ENCODE measurements at regions not wholly inside any gene's neighbourhood (a gene's known extent, or its start where the extent isn't known, plus 50 kb on each side); places are given as distances from the start of the nearest gene placed in this dataset.
A peak's percentile ranks its signal among the peaks of the same experiment; 100 is the strongest.

GRCh38 chr2:147428120-147428747, 416.6 kb upstream of the ACVR2A start:
- no peak for TF ChIP-seq EZH2 (IDR thresholded peaks at IDR 0.05; ENCODE audit: insufficient read depth, low read length)
- TF ChIP-seq, protein P1, sequence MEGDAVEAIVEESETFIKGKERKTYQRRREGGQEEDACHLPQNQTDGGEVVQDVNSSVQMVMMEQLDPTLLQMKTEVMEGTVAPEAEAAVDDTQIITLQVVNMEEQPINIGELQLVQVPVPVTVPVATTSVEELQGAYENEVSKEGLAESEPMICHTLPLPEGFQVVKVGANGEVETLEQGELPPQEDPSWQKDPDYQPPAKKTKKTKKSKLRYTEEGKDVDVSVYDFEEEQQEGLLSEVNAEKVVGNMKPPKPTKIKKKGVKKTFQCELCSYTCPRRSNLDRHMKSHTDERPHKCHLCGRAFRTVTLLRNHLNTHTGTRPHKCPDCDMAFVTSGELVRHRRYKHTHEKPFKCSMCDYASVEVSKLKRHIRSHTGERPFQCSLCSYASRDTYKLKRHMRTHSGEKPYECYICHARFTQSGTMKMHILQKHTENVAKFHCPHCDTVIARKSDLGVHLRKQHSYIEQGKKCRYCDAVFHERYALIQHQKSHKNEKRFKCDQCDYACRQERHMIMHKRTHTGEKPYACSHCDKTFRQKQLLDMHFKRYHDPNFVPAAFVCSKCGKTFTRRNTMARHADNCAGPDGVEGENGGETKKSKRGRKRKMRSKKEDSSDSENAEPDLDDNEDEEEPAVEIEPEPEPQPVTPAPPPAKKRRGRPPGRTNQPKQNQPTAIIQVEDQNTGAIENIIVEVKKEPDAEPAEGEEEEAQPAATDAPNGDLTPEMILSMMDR (IDR thresholded peaks at IDR 0.05; ENCODE audit: insufficient read depth, low read depth, low read length) = no peak
- Histone ChIP-seq H3K27me3 (ENCODE audit: insufficient read depth, low read length) (no peaks in the 10 kb centered on the region), H3K9me3 (ENCODE audit: insufficient read depth, low read depth, low read length) (no peaks in the 10 kb centered on the region), H3K4me1 (ENCODE audit: insufficient read depth, low read length) (no peaks in the 10 kb centered on the region), H3K36me3 (ENCODE audit: insufficient read depth, low read length) (no peaks in the 10 kb centered on the region), H3K9ac (ENCODE audit: low read length) (no peak overlapping the region), H3K79me2 (ENCODE audit: insufficient read depth, low read length) (no peaks in the 10 kb centered on the region), H3K4me2 (ENCODE audit: low read length) (no peak overlapping the region), H3K27ac (ENCODE audit: low read depth, low read length) (no peak overlapping the region), H4K20me1 (ENCODE audit: insufficient read depth, low read length) (no peaks in the 10 kb centered on the region), H3K4me3 (ENCODE audit: insufficient read depth, low read depth, low read length) (no peak overlapping the region), H2AFZ (ENCODE audit: low read depth, low read length) (no peak overlapping the region)
- no peaks in the 10 kb centered on the region for H3K36me3 Mint-ChIP-seq (ENCODE audit: low read depth, unreplicated experiment)
- no peaks in the 10 kb centered on the region for H3K9me3 Mint-ChIP-seq (ENCODE audit: unreplicated experiment)
- no peak for FAIRE-seq
- H3K4me1 Mint-ChIP-seq (ENCODE audit: low read depth, unreplicated experiment) = peaks cover 4% of the 10 kb centered on the region
- H3K27ac Mint-ChIP-seq (ENCODE audit: unreplicated experiment) = no peak overlapping the region
- no peak for DNase-seq (ENCODE audit: low read depth)
- H3K27me3 Mint-ChIP-seq (ENCODE audit: low read depth, unreplicated experiment) = no peaks in the 10 kb centered on the region
- no peak overlapping the region for H3K4me3 Mint-ChIP-seq (ENCODE audit: unreplicated experiment)

GRCh38 chr2:147425437-147426029, 419.3 kb upstream of the ACVR2A start:
- Histone ChIP-seq H3K27me3 (ENCODE audit: insufficient read depth, low read length) (no peaks in the 10 kb centered on the region), H3K79me2 (ENCODE audit: insufficient read depth, low read length) (no peaks in the 10 kb centered on the region), H3K36me3 (ENCODE audit: insufficient read depth, low read length) (no peaks in the 10 kb centered on the region), H3K9ac (ENCODE audit: low read length) (no peak overlapping the region), H3K4me3 (ENCODE audit: insufficient read depth, low read depth, low read length) (no peak overlapping the region), H3K4me2 (ENCODE audit: low read length) (no peak overlapping the region), H3K9me3 (ENCODE audit: insufficient read depth, low read depth, low read length) (no peaks in the 10 kb centered on the region), H3K4me1 (ENCODE audit: insufficient read depth, low read length) (no peaks in the 10 kb centered on the region), H3K27ac (ENCODE audit: low read depth, low read length) (no peak overlapping the region), H4K20me1 (ENCODE audit: insufficient read depth, low read length) (no peaks in the 10 kb centered on the region), H2AFZ (ENCODE audit: low read depth, low read length) (no peak overlapping the region)
- no peak overlapping the region for H3K27ac Mint-ChIP-seq (ENCODE audit: unreplicated experiment)
- DNase-seq (ENCODE audit: low read depth) = no peak
- TF ChIP-seq EZH2 (IDR thresholded peaks at IDR 0.05; ENCODE audit: insufficient read depth, low read length) = no peak
- TF ChIP-seq, protein P1 (IDR thresholded peaks at IDR 0.05; ENCODE audit: insufficient read depth, low read depth, low read length) = no peak
- no peaks in the 10 kb centered on the region for H3K9me3 Mint-ChIP-seq (ENCODE audit: unreplicated experiment)
- no peaks in the 10 kb centered on the region for H3K36me3 Mint-ChIP-seq (ENCODE audit: low read depth, unreplicated experiment)
- peaks cover 4% of the 10 kb centered on the region for H3K4me1 Mint-ChIP-seq (ENCODE audit: low read depth, unreplicated experiment)
- H3K27me3 Mint-ChIP-seq (ENCODE audit: low read depth, unreplicated experiment) = no peaks in the 10 kb centered on the region
- no peak for FAIRE-seq
- H3K4me3 Mint-ChIP-seq (ENCODE audit: unreplicated experiment) = no peak overlapping the region

- no peaks in the 10 kb centered on the region for H3K27me3 Mint-ChIP-seq (ENCODE audit: low read depth, unreplicated experiment)
- Histone ChIP-seq H3K36me3 (ENCODE audit: insufficient read depth, low read length) (no peaks in the 10 kb centered on the region), H3K79me2 (ENCODE audit: insufficient read depth, low read length) (no peaks in the 10 kb centered on the region), H4K20me1 (ENCODE audit: insufficient read depth, low read length) (no peaks in the 10 kb centered on the region), H3K27ac (ENCODE audit: low read depth, low read length) (no peak overlapping the region), H3K4me3 (ENCODE audit: insufficient read depth, low read depth, low read length) (no peak overlapping the region), H3K9me3 (ENCODE audit: insufficient read depth, low read depth, low read length) (no peaks in the 10 kb centered on the region), H3K4me2 (ENCODE audit: low read length) (no peak overlapping the region), H3K27me3 (ENCODE audit: insufficient read depth, low read length) (no peaks in the 10 kb centered on the region), H3K9ac (ENCODE audit: low read length) (no peak overlapping the region), H3K4me1 (ENCODE audit: insufficient read depth, low read length) (no peaks in the 10 kb centered on the region), H2AFZ (ENCODE audit: low read depth, low read length) (no peak overlapping the region)
- peaks cover 4% of the 10 kb centered on the region for H3K4me1 Mint-ChIP-seq (ENCODE audit: low read depth, unreplicated experiment)
- DNase-seq (ENCODE audit: low read depth) (peak; percentile 3), FAIRE-seq (no peak)
- H3K36me3 Mint-ChIP-seq (ENCODE audit: low read depth, unreplicated experiment) = no peaks in the 10 kb centered on the region
- H3K4me3 Mint-ChIP-seq (ENCODE audit: unreplicated experiment) = no peak overlapping the region
- TF ChIP-seq EZH2 (IDR thresholded peaks at IDR 0.05; ENCODE audit: insufficient read depth, low read length) = no peak
- TF ChIP-seq, protein P1 (IDR thresholded peaks at IDR 0.05; ENCODE audit: insufficient read depth, low read depth, low read length) = no peak
- H3K27ac Mint-ChIP-seq (ENCODE audit: unreplicated experiment) = no peak overlapping the region
- H3K9me3 Mint-ChIP-seq (ENCODE audit: unreplicated experiment) = no peaks in the 10 kb centered on the region
Measured at GRCh38 chr2:147424766-147425165, 420.1 kb upstream of the ACVR2A start.

All from astrocyte (in vitro differentiated cells and primary cell).